GM23338 (cell line): ENCODE measurements at regions not wholly inside any gene's neighbourhood (a gene's known extent, or its start where the extent isn't known, plus 50 kb on each side); places are given as distances from the start of the nearest gene placed in this dataset.

ENCODE experiments used
- ATAC-seq: fragments of 200-7000 bp; cut with Tn5 transposase; 3 replicates; pipeline ENCODE4 v1.9.1; 2020
- DNase-seq: peaks from one replicate; pipeline ENCODE4 v3.0.0-alpha.2; 2015; ENCODE audit warnings: low spot score
- H2AFZ ChIP-seq: fragments of 200-600 bp; sonication (generic); 2 replicates; pipeline ENCODE4 v1.8.0; 2016; ENCODE audit warnings: antibody characterized with exemption, mild to moderate bottlenecking, moderate library complexity
- H3F3A ChIP-seq: fragments of 200-600 bp; sonication (generic); replicated peaks from 2 replicates; pipeline ENCODE4 v1.8.0; 2017; ENCODE audit warnings: antibody characterized with exemption, mixed run types, low read depth
- H3K27ac ChIP-seq: fragments of 200-600 bp; sonication (generic); 2 replicates; pipeline ENCODE4 v1.6.1; 2016; ENCODE audit warnings: low read depth
- H3K27me3 ChIP-seq: fragments of 200-600 bp; sonication (generic); 2 replicates; pipeline ENCODE4 v1.8.0; 2016; ENCODE audit warnings: mild to moderate bottlenecking, mixed run types, moderate library complexity; ENCODE audit not compliant: insufficient read depth
- H3K36me3 ChIP-seq: fragments of 200-600 bp; sonication (generic); 2 replicates; pipeline ENCODE4 v1.8.0; 2016; ENCODE audit warnings: mild to moderate bottlenecking; ENCODE audit not compliant: insufficient read depth
- H3K4me1 ChIP-seq: fragments of 200-600 bp; sonication (generic); 2 replicates; pipeline ENCODE4 v1.8.0; 2016; ENCODE audit warnings: mild to moderate bottlenecking, moderate library complexity; ENCODE audit not compliant: insufficient read depth
- H3K4me2 ChIP-seq: fragments of 200-600 bp; sonication (generic); 2 replicates; pipeline ENCODE4 v1.7.1; 2017; ENCODE audit warnings: mixed run types
- H3K4me3 ChIP-seq: fragments of 200-600 bp; sonication (generic); 2 replicates; pipeline ENCODE4 v1.6.1; 2016; ENCODE audit warnings: mixed run types
- H3K79me2 ChIP-seq: fragments of 200-600 bp; sonication (generic); replicated peaks from 2 replicates; pipeline ENCODE4 v1.8.0; 2017; ENCODE audit warnings: mild to moderate bottlenecking; ENCODE audit not compliant: insufficient read depth
- H3K9me2 ChIP-seq: fragments of 200-600 bp; sonication (generic); 2 replicates; pipeline ENCODE4 v1.8.0; 2017; ENCODE audit not compliant: insufficient read depth
- H4K20me1 ChIP-seq: fragments of 200-600 bp; sonication (generic); replicated peaks from 2 replicates; pipeline ENCODE4 v1.8.0; 2017; ENCODE audit warnings: mild to moderate bottlenecking; ENCODE audit not compliant: insufficient read depth
- H3K27ac Mint-ChIP-seq: 2 replicates; pipeline ENCODE4 v1.8.0; 2020; ENCODE audit warnings: inconsistent platforms, mild to moderate bottlenecking, moderate library complexity, mixed read lengths
- H3K27me3 Mint-ChIP-seq: 3 replicates; pipeline ENCODE4 v1.8.0; 2022; ENCODE audit warnings: low read depth, mild to moderate bottlenecking, moderate library complexity, mixed read lengths, inconsistent platforms; ENCODE audit not compliant: insufficient read depth, poor library complexity
- H3K36me3 Mint-ChIP-seq: 3 replicates; pipeline ENCODE4 v1.8.0; 2021; ENCODE audit warnings: low read depth, mild to moderate bottlenecking, inconsistent platforms, moderate library complexity, mixed read lengths
- H3K4me1 Mint-ChIP-seq: 3 replicates; pipeline ENCODE4 v1.8.0; 2020; ENCODE audit warnings: mild to moderate bottlenecking, inconsistent platforms, mixed read lengths
- H3K4me3 Mint-ChIP-seq: 3 replicates; pipeline ENCODE4 v1.8.0; 2021; ENCODE audit warnings: moderate library complexity, mild to moderate bottlenecking, inconsistent platforms, mixed read lengths
- H3K9me3 Mint-ChIP-seq: 3 replicates; pipeline ENCODE4 v1.8.0; 2020; ENCODE audit warnings: moderate library complexity, mild to moderate bottlenecking, inconsistent platforms, mixed read lengths
- CREB1 ChIP-seq: fragments of 250-450 bp; sonication (Bioruptor Pico); IDR thresholded peaks from 2 replicates; pipeline ENCODE4 v1.5.0; 2020; ENCODE audit warnings: low read depth, mild to moderate bottlenecking, moderate library complexity
- CTCF ChIP-seq, 2 experiments: fragments of 200-600 bp in 1 of 2; sonication (generic) in 1 of 2; conservative IDR thresholded peaks; 2 replicates each; pipeline versions ENCODE4 v1.5.1 to v1.6.1; 2016 to 2017; ENCODE audit warnings: antibody characterized with exemption in 2 of 2, low read depth in 2 of 2, mild to moderate bottlenecking in 2 of 2, moderate library complexity in 1 of 2
- ETS1 ChIP-seq: IDR thresholded peaks from 2 replicates; pipeline ENCODE4 v1.6.1; 2016; ENCODE audit warnings: antibody characterized with exemption
- EZH2 ChIP-seq: fragments of 200-600 bp; sonication (generic); IDR thresholded peaks from one replicate; pipeline ENCODE4 v1.8.0; 2017; ENCODE audit warnings: antibody characterized with exemption, mild to moderate bottlenecking, low read depth; ENCODE audit not compliant: unreplicated experiment
- EZH2phosphoT487 ChIP-seq: fragments of 200-600 bp; sonication (generic); IDR thresholded peaks from one replicate; pipeline ENCODE4 v1.8.1; 2018; ENCODE audit warnings: antibody characterized with exemption; ENCODE audit not compliant: unreplicated experiment
- JUNB ChIP-seq: IDR thresholded peaks from one replicate; pipeline ENCODE4 v1.6.1; 2016; ENCODE audit warnings: antibody characterized with exemption; ENCODE audit not compliant: unreplicated experiment
- NANOG ChIP-seq: IDR thresholded peaks from 2 replicates; pipeline ENCODE4 v1.6.1; 2016; ENCODE audit warnings: antibody characterized with exemption, borderline replicate concordance
- POLR2AphosphoS5 ChIP-seq: IDR thresholded peaks from 2 replicates; pipeline ENCODE4 v1.6.1; 2016; ENCODE audit warnings: antibody characterized with exemption, low read depth
- REST ChIP-seq: IDR thresholded peaks from one replicate; pipeline ENCODE4 v1.6.1; 2018; ENCODE audit warnings: antibody characterized with exemption; ENCODE audit not compliant: unreplicated experiment
- STAT1 ChIP-seq: IDR thresholded peaks from one replicate; pipeline ENCODE4 v1.6.1; 2016; ENCODE audit warnings: antibody characterized with exemption; ENCODE audit not compliant: unreplicated experiment
- ZNF114 ChIP-seq: fragments of 250-450 bp; sonication (Bioruptor Pico); IDR thresholded peaks from 2 replicates; pipeline ENCODE4 v1.5.0; 2020; ENCODE audit warnings: mild to moderate bottlenecking, moderate library complexity
- ZNF331 ChIP-seq: fragments of 250-450 bp; sonication (Bioruptor Pico); IDR thresholded peaks from 2 replicates; pipeline ENCODE4 v1.5.0; 2020; ENCODE audit warnings: low read depth, mild to moderate bottlenecking, moderate library complexity
- ZNF462 ChIP-seq: fragments of 250-450 bp; sonication (Bioruptor Pico); IDR thresholded peaks from 2 replicates; pipeline ENCODE4 v1.5.0; 2020; ENCODE audit warnings: mild to moderate bottlenecking, moderate library complexity

GRCh38 chr11:11182261-11182660 is 170.8 kb downstream of the CSNK2A3 start:
- H3K36me3 Mint-ChIP-seq, result no peaks in the 10 kb centered on the region
- Histone ChIP-seq H4K20me1 (no peaks in the 10 kb centered on the region), H3F3A (no peaks in the 10 kb centered on the region), H3K79me2 (no peaks in the 10 kb centered on the region), H3K27ac (no peak overlapping the region), H3K4me1 (no peaks in the 10 kb centered on the region), H3K9me2 (no peaks in the 10 kb centered on the region), H3K27me3 (no peaks in the 10 kb centered on the region), H3K36me3 (no peaks in the 10 kb centered on the region), H3K4me2 (no peak overlapping the region), H3K4me3 (no peak overlapping the region), H2AFZ (peak overlapping the region; percentile 95; the same call in 1 of the 2 replicates)
- no peak for DNase-seq
- H3K27me3 Mint-ChIP-seq, result peaks cover 5% of the 10 kb centered on the region
- H3K4me3 Mint-ChIP-seq, result no peak overlapping the region
- H3K9me3 Mint-ChIP-seq, result no peaks in the 10 kb centered on the region; the same call in 2 of the 3 replicates
- H3K27ac Mint-ChIP-seq, result no peak overlapping the region
- H3K4me1 Mint-ChIP-seq, result peaks cover 4% of the 10 kb centered on the region
- TF ChIP-seq NANOG, result no peak
- TF ChIP-seq EZH2, result no peak
- TF ChIP-seq REST, result no peak
- no peak for TF ChIP-seq CREB1
- no peak for TF ChIP-seq ZNF331 (CRISPR knock-in tag)
- no peak for TF ChIP-seq ETS1
- TF ChIP-seq POLR2AphosphoS5, result no peak
- TF ChIP-seq EZH2phosphoT487, result no peak
- TF ChIP-seq JUNB, result no peak
- no peak for TF ChIP-seq ZNF462
- no peak for TF ChIP-seq STAT1
- no peak for TF ChIP-seq ZNF114
- no peak for TF ChIP-seq CTCF (conservative IDR thresholded peaks at IDR 0.05; ENCODE audit: low read depth in 2 of 2)
- peak; percentile 48 for ATAC-seq
